ENCODE measurements at regions not wholly inside any gene's neighbourhood (a gene's known extent, or its start where the extent isn't known, plus 50 kb on each side); places are given as distances from the start of the nearest gene placed in this dataset.

DNA sequence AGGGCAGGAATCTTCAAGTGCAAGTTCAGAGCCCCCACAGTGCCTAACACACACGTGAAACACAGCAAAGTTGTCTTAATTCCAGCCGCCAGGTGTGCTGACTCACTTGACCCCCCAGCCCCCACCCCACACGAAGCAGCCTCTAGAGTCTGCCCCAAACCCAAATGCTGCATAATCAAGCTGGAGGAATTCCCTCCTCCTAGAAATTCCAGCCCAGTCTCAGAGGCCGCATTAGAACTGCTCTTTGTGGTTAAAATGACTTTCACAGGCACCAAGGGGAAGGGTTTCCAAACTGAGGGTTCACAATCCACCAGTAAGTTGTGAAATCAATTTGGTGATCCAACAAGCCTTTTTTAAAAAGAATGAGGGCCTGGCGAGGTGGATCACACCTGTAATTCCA is 67.0 kb upstream of the PLXNA4 start:
- TF ChIP-seq POLR2A (IDR thresholded peaks at IDR 0.05) (no peak), EP300 (IDR thresholded peaks at IDR 0.05) (no peak), POLR2AphosphoS5 (IDR thresholded peaks at IDR 0.05) (no peak)
- TF ChIP-seq, protein P1, sequence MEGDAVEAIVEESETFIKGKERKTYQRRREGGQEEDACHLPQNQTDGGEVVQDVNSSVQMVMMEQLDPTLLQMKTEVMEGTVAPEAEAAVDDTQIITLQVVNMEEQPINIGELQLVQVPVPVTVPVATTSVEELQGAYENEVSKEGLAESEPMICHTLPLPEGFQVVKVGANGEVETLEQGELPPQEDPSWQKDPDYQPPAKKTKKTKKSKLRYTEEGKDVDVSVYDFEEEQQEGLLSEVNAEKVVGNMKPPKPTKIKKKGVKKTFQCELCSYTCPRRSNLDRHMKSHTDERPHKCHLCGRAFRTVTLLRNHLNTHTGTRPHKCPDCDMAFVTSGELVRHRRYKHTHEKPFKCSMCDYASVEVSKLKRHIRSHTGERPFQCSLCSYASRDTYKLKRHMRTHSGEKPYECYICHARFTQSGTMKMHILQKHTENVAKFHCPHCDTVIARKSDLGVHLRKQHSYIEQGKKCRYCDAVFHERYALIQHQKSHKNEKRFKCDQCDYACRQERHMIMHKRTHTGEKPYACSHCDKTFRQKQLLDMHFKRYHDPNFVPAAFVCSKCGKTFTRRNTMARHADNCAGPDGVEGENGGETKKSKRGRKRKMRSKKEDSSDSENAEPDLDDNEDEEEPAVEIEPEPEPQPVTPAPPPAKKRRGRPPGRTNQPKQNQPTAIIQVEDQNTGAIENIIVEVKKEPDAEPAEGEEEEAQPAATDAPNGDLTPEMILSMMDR (IDR thresholded peaks at IDR 0.05): no peak

All from upper lobe of left lung (tissue), 4 donors.